ENCODE measurements at regions not wholly inside any gene's neighbourhood (a gene's known extent, or its start where the extent isn't known, plus 50 kb on each side); places are given as distances from the start of the nearest gene placed in this dataset.
A peak's percentile ranks its signal among the peaks of the same experiment; 100 is the strongest.

DNA sequence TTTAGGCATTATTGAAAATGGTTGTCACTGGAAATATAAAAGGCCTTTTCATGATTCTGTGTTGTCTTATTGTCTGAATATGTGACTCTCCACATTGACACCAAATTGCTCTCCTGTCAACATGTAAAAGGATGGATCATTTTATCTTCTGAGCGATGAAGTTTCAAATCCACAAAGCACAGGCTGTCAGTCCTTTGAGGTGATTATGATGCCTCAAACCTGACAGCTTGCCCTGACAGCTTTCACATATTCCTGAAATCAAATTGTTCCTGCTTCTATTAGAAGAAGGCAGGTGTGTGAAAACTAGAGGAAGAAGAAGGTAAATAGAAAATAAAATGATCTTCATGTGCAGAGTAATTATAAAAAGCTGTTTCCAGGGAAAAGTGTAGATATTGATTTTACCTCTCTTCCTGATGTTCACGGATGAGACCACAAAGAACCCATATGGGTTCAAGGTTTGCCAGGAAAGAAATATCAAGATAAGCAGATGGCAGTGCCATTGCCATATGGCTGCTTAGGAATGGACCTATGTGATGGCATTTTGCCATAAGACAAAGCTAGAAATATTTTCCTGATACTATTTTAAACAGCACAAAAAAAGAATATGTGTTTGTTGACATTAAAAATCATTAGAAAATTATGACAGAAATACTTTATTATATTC, 1006.3 kb upstream of the AGA start:
- no peak for DNase-seq

DNA sequence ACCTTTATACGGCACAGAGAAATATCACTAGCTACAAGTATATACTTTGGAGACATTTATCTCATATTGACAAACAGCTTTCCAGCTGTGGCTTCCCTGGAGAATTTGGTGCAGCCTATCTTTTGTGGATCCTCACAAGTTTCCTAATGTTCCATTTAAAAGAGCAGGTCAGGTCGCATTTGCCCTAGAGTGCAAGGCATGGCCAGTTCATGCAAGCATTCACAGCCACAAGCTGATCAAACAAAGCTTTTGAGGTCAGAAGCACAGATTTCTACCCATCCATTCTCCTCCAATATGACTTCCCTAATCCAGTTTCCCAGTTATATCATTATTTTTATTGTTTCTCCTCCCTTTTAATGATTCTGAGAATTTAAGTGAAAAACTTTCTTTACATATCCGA, 1008.4 kb upstream of the AGA start:
- DNase-seq, result no peak

DNA sequence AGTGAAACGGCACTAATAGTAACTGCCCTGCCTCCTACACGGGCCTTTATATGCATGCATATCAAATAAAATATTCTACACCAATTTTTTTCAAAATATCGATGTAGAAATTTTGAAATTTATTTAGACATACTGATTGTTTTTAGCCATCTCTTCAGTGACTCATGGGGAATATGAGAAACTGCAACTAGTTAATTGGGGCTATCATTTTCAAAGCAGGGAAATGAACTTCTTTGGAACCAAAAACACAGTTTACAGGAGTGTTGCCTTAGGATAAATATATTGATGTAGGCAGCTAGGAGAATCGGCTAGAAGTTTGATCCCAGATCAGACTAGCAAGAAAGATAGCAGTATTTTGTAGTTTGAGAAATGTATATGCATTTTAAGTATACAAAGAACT, 1010.8 kb upstream of the AGA start:
- no peak for DNase-seq

DNA sequence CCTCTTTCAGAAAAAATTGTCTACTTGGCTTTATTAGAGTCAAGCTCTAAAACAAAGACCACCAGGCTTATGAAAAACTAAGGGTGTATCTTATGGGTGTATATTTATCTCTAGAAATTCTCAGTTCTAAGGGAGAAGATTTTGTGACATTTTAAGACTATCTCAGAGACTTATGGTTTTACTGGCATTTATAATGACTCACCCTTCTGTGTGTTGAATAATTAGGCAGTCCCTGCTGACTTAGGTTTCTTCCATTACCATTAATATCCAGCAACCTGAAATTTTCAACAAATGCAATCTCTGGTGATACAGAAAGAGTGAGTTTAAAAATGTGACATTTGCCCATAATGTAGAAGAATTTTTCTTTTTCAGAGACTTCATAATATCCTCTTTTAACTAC, 1015.0 kb upstream of the AGA start:
- no peak for DNase-seq

DNA sequence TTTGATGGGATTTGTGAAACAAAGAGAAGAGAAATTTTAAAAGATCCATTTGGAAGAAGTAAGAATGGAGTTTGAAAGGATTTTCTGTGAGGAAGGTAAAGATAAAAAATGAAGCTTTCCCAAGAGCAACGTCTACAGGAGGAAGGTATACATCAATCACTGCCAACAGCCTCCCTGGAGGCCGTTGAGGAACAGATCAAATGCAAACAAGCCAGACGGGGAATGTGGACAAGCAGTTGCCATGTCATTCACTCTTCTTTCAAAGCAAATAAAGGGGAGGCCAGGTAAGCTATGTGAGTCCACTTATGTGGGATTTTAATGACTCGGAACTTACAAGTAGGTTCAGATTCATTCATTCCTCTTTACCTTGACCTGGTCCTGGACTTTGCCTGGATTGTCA, 1020.5 kb upstream of the AGA start:
- no peak for DNase-seq

DNA sequence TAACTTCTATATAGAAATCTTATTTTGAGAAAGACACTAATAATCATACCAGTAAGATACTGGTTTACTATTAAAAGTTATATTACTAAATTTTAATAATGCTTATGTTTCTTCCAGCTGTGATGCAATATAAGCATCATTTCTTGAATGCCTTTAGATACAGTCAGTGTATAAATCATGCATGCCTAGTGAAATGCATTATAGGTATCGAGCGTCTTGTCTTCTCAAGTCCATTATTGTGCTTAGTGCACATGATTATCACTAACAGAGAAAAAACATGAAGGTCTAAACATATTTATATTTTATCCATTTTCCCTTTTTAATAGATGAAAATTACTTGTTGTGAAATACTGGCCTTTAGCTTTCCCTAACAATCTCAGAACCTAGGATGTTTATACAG, 1021.5 kb upstream of the AGA start:
- no peak for DNase-seq

DNA sequence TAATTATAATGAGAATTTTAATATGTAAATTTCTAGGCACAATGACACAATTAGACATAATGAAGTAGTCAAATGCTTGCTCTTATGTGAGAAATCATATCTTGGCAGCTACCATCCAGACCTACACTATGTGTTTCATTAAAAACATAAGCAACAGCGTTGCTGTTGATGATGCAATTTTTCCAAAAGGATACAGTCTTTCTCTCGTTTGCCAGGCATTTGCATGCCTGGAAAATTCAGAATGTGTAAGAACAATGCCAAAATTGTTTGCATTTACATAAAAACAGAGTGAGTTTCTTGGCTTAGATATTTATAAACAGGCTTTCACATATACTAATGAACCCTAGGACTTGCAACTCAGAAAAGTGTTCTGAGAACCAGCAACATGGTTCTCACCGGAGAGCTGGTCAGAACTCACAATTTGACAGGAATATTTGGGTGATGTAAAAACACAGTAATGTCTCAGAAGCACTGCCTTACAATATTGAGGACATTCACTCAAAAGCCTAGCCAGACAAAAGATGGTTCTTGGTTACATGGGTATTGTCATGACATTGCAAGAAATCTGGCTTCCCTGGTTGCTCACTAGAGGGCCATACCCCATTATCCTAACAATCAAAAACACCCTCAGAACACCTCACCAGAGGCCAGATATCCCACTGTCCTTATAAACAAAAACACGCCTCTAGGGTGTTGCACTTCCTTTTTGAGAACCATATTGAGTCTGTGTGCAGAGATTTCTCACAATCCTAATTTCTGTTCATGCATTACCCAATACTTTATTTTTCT, 1029.0 kb upstream of the AGA start:
- peak in 1 of 2 experiments; percentile 1 for DNase-seq

DNA sequence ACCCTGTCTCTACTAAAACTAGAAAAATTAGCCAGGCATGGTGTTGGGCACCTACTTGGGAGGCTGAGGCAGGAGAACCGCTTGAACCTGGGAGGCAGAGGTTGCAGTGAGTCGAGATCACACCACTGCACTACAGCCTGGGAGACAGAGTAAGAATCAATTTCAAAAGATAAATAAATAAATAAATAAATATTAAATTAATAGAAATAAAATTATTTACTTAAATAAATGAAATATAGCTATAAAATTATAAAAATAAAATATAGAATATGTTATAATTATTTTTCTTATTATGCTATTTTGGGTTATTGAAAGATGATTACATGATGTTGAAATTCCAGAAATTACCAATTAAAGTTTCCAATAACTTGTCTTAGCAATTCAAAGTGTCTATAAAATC, 1029.8 kb upstream of the AGA start:
- no peak for DNase-seq

DNA sequence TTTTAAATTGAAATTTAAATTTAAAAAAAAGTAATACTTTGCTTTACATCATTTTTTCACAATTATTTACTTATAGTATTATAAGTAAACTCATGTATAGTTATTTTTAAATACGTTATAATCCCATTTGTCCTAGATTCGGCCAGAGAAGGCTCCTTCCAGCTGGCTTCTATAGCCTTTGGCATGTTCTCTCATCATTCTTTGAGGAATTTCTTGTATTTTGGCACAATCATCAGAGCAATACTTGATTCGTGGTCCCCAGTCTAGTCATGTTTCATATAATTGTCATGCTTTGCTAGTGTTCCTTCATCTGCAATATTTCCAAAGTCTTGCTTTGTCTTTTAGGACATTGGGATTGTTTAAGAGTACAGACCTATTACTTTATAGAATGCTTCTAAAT, 1037.9 kb upstream of the AGA start:
- DNase-seq, result no peak

DNA sequence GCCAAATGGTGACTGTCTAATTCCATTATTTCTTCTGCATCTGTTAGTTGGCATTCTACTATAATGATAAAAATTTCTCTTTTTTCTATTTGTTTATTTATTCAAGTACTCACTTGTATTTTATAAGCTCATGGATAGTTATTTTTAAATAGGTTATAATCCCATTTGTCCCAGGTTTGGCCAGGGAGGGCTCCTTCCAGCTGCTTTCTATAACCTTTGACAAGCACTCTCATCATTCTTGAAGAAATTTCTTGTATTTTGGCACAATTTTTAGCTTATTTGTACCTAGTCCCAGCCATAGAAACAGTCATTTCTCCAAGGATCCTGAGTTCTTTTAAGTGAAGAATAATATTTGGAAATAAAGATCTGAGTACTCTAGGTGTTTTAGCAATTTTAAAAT, 1038.6 kb upstream of the AGA start:
- DNase-seq, result no peak

DNA sequence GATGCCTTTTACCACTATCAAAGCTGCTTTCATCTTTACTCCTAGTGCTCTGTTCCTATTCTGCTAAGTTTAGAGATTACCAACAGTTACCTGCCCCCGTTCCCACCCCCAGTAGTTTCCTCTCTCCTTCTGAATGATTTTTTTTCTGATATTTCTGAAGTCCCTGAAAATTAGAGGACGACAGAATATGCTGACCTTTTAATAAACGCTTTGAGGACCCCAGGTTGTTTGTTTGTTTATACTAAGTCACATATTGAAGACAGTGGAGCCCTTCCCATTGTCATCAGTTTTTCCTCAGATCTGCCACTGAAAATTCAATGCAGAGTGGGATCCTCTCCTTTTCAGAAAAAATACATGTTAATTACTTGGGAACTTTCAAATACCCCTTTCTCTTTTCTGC, 1039.3 kb upstream of the AGA start:
- no peak for DNase-seq

DNA sequence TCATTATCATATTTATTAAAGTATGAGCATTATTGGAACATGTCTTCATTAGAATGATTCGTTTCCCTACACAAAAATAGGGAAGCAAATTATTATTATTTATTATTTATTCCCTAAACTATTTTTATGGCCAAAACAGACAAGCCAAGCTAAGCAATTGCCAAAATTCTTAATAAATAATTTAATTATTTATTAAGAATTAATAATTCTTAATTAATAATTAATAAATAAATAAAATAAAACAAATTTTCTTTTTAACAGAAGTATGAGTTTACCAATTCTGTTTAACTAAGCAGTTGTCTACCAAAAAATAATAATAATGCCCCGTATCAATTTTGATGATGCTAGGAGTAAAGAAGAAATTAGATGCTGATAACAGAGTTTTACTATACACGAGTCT, 1080.8 kb upstream of the AGA start:
- DNase-seq, result no peak

DNA sequence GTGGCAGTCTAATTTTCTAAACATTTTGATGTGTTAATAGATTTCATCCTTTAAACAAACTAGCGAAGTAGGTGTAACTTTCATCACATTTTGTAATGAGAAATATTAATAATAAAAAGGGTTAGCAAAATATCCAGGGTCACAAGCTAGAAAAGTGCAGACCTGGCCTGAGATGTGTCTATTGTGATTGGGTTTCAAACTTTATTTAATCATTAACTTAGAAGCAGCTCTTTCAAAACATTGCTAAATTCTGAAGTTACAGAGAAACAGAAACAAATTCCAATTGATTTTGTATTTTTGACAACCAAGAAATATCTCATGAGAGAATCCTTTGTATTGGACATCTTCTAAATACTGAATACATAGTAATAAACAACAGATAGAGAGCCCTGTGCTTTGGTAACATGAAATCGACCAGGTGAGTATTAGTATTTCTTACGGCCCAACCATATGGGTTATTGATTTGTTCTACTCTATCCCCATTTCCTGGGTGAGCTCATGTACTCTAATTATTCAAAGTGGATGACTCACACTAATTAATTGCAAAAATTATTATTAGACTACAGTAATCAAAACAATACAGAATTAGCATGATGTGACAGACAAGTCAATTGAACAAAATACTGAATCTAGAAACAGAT, 1093.8 kb upstream of the AGA start:
- DNase-seq, result no peak

DNA sequence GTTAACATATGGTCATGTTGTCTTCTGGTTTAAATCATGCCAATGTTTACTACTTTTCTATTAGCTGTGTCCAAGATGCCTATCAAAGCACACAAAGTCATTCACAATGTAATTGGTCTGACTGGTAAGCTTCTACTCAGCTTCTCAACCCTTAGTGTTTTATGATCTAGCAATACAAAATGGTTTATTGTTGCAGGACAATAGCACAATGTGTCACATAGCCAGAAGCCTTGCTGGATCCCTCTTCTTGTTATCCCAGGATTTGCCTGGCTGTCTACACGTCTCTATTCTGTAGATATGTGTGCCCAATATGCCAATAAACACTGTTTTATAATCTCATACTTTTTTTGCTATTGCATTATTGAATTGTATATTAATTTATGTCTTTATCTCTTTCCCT, 1111.0 kb upstream of the AGA start:
- peak in 1 of 2 experiments; percentile 5 for DNase-seq

DNA sequence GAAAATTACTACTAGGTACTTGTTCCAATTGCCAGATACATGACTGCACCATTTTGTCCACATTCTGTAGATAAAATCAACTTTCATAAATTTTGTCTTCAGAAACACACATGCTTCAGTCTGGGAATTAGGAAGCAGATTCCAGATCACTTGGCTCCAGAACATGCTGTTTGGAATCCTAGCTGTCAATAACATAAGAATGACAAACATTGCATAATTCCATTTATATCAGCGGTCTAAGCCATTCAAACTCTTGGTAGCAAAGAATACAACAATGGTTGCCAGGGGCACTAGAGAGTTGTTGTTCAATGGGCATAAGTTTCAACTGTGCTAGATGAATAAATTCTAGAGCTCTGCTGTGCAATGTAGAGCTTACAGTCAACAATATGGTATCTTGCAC, 1112.1 kb upstream of the AGA start:
- DNase-seq, result no peak

DNA sequence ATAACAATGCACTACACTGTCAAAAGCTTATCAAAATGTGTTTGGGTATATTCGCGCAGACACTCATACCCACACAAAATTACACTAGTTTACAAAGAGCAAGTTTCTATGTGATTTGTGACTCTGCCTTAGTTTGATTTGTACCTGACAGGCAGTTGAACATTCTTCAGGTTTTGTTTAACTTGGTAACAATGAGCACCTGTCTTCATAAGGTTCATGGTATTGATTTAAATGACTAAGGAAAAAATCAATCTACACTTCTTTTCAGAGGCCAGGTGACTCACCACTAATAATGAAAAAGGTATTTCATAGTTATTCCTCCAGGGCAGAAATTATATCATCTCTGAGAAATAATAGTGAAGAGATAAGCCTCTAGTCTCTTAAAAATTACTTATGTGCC, 1114.6 kb upstream of the AGA start:
- DNase-seq, result peak in 1 of 2 experiments; percentile 6

DNA sequence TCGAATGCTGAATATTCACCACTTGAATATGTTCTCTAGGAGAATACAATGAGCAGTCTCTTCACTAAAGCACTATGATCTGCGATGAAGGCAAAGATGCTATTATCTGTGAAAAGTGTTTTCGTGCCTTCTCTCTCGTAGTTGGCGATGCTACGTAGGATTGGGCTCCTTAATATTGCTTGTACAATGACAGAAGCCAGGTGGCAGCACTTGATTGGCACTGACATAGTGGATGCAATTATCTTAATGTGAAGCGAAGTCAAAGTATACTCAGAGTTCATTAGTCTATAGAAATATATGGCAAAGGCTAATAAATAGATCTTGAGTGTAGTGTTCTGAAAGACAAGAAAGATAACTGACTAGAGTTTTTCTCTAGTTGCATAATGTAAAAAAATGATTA, 1135.7 kb upstream of the AGA start:
- peak in 1 of 2 experiments; percentile 9 for DNase-seq

DNA sequence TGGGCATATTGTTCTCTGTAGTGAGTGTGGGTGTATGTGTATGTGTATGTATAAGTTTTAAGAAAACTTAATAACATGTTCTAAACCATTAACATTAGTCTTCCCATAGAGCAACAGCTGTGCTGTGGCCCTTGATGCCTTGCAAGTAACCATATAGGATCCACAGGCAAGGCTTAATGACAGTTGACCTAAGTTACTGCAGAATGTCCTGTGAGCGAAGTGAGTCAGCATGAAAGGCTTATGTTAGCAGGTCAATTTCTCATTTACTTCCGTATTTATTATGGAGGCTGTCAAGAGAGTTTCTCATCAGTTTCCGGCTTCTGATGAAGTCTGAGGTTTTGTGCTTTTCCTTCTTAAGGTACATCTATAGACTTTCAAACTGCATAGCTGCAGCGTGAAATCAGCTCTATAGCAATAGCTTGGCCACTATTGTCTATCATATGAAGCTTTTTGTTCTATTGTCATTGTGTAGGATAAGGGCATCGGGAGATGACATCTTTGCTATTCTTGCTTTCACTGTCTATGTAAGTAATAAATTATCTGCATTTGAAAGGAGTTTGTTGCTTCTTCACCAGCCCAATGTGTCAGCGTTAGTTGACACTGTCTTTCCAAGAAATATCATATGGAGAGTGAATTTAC, 1153.4 kb upstream of the AGA start:
- no peak for DNase-seq

DNA sequence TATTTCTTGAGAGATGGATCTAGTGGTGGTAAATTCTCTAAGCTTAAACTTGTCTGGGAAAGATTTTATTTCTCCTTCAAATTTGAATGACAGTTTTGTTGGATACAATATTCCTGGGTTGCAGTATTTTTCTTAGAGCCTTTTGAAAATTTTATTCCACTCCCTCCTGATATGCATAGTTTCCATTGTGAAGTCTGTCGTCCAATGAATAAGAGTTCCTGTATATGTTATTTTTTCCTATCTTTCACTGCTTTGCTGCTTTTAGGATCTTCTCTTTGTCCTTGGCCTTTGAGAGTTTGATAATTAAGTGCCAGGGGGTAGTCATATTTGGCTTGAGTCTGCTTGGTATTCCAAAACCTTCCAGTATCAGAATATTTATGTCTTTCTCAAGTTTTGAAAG, 1156.4 kb upstream of the AGA start:
- no peak for DNase-seq

DNA sequence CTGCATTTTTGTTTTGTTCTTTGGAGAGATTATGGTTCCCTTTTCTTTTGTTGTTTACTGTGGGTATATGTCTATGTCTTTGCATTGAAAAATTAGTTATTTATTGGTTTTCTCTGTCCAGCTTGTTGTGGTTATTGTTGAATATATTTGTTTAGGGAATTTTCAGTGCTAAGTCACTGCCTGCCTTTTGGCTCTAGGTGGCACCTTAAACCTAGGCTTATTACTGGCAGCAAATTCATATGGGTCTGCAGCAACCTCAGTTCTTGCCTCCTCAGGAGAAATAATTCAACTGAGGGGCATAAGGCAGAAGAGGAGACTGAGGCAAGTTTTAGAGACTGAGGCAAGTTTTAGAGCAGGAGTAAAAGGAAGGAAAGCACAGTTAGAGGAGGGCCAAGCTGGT, 1157.3 kb upstream of the AGA start:
- peak; percentile 0 to 1 for DNase-seq

DNA sequence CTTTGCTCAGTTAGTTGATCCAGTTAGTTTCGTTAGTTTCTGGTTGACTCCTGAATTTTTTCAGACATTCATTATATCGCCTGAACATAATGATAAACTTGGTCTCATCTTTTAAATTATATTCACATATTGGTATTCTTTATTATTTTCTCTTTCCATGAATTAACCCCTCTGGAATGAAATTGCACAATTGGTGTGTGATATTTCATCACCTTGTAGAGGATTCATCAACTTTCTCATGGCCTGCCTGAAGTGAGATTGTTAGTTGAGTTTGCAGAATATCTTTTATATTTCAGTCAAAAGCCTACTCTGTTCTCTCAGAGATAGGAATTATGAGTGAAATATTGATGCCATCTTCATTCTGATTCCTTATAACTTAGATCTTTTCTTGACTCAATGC, 1160.6 kb upstream of the AGA start:
- no peak for DNase-seq

DNA sequence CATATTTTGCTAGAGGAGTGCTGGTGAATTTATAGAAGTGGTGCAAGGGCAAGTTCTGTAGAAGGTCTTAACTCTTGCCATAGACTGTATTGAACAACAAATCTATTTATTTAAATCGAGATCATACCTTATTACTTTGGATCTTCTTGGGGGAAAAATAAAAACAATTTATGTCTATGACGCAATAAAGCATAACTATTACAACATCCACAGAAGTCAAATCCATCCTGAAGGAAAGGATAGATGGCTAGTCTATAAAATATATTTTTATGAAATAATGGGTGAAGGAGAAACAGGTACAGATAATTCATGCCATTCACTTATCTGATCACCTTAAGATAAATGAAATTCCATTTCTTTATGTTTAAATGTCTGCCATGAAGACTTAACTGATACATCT, 1168.8 kb upstream of the AGA start:
- DNase-seq, result no peak

DNA sequence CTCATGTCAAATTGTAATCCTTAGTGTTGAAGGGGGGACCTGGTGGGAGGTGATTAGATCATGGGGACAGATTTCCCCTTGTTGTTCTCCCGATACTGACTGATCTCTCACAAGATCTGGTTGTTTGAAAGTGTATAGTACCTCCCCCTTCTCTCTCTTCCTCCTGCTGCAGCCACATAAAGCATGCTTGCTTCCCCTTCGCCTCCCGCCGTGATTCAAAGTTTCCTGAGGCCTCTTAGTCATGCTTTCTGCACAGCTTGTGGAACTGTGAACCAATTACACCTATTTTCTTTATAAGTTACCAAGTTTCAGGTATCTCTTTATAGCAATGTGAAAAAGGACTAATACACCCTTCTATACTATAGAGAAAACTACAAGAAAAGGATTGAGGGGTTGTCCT, 1170.5 kb upstream of the AGA start:
- DNase-seq, result no peak

DNA sequence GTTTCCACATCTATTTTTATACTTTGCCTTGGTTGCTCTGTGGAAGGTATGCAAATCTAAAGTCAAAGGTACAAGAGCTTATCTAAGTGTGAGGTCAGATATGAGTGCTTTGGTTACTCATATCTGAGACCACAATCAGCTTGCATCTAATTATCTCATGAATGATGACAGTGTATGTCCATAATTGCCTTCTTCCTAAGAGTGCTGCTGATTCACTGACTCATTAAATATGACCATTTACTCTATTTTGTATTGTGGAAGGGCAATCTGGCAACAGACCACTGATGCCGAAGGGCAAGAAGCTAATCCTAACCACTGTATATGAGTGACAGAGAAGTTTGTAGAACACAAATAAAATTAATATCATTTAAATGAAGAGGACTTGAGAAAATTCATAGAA, 1190.2 kb upstream of the AGA start:
- DNase-seq, result no peak

Data from NCI-H2081 (cell line).